HCT116 (cell line): ENCODE measurements at regions not wholly inside any gene's neighbourhood (a gene's known extent, or its start where the extent isn't known, plus 50 kb on each side); places are given as distances from the start of the nearest gene placed in this dataset.

Experiments used
- ATAC-seq: fragments of 200-7000 bp; cut with Tn5 transposase; 2 replicates; pipeline ENCODE4 v1.9.1; 2020; ENCODE audit warnings: mild to moderate bottlenecking, moderate library complexity
- BruUV-seq: library from RNA; stranded (reverse); fragments of 400-500 nt; replicated peaks from 2 replicates; lab custom pipeline; 2021; lab: Mats Ljungman, UMichigan
- CTCF ChIA-PET: fragments of 300-600 bp; sonication (Branson Sonifier 250); formaldehyde crosslinking; loops from one replicate; lab custom pipeline; 2021; ENCODE audit warnings: antibody characterized with exemption; lab: Charles Lee
- POLR2A ChIA-PET: fragments of 300-600, 350-600 bp; sonication (Branson Sonifier 250); formaldehyde crosslinking; loops from one replicate; lab custom pipeline; 2021; ENCODE audit warnings: antibody characterized with exemption; lab: Charles Lee
- RAD21 ChIA-PET, 2 experiments: fragments of 300-600 bp; sonication (Branson Sonifier 250); formaldehyde crosslinking; loops; one replicate each; lab custom pipeline; 2023; ENCODE audit warnings: low total read pairs in 2 of 2; ENCODE audit not compliant: uncharacterized antibody in 2 of 2, unreplicated experiment in 2 of 2, low non-redundant PET in 1 of 2; lab: Charles Lee
- DNase-seq: peaks from one replicate; pipeline ENCODE4 v3.0.0-alpha.2; 2010; ENCODE audit warnings: low read depth, low spot score
- H2AFZ ChIP-seq: fragments of 200-600 bp; shearing (Covaris generic), sonication (generic); 2 replicates; pipeline ENCODE4 v1.6.1; 2017; ENCODE audit warnings: low read depth, mixed run types, mixed read lengths, antibody characterized with exemption, low read length; ENCODE audit not compliant: poor library complexity, severe bottlenecking
- H3K27ac ChIP-seq: 2 replicates; pipeline ENCODE4 v1.5.1; 2012; ENCODE audit warnings: low read depth, low read length
- H3K27me3 ChIP-seq: fragments of 200-600 bp; sonication (generic); 2 replicates; pipeline ENCODE4 v1.6.1; 2016; ENCODE audit warnings: mixed run types, low read length, mixed read lengths; ENCODE audit not compliant: insufficient read depth
- H3K36me3 ChIP-seq, 2 experiments: fragments of 200-500 bp in 1 of 2; fragments of 200-600 bp in 1 of 2; sonication (Bioruptor generic) in 1 of 2; sonication (generic) in 1 of 2; 2 replicates each; pipeline versions ENCODE4 v1.5.1 to v1.6.1; 2014 to 2016; ENCODE audit warnings: low read length in 2 of 2, inconsistent platforms in 1 of 2, mixed read lengths in 1 of 2, mixed run types in 1 of 2; ENCODE audit not compliant: insufficient read depth in 2 of 2, control insufficient read depth in 1 of 2
- H3K4me1 ChIP-seq, 2 experiments: fragments of 200-600 bp in 1 of 2; sonication (generic) in 1 of 2; 2 replicates each; pipeline versions ENCODE4 v1.5.1 to v1.6.1; 2012 to 2017; ENCODE audit warnings: low read length in 2 of 2, inconsistent platforms in 1 of 2, mild to moderate bottlenecking in 1 of 2, mixed read lengths in 1 of 2, mixed run types in 1 of 2, moderate library complexity in 1 of 2; ENCODE audit not compliant: insufficient read depth in 2 of 2, control insufficient read depth in 1 of 2
- H3K4me2 ChIP-seq: fragments of 200-600 bp; sonication (generic); 2 replicates; pipeline ENCODE4 v1.6.1; 2017; ENCODE audit warnings: mixed run types, low read length, mixed read lengths
- H3K4me3 ChIP-seq, 2 experiments: fragments of 200-600 bp in 1 of 2; sonication (generic) in 1 of 2; replicated peaks in 1 of 2; 2 replicates each; pipeline ENCODE4 v1.5.1; 2011 to 2016; ENCODE audit warnings: low read length in 2 of 2, control low read depth in 1 of 2, low read depth in 1 of 2, mild to moderate bottlenecking in 1 of 2, mixed read lengths in 1 of 2, mixed run types in 1 of 2
- H3K79me2 ChIP-seq: fragments of 200-600 bp; sonication (generic); 2 replicates; pipeline ENCODE4 v1.6.1; 2017; ENCODE audit warnings: mild to moderate bottlenecking, mixed run types, low read length, moderate library complexity, mixed read lengths; ENCODE audit not compliant: insufficient read depth
- H3K9ac ChIP-seq: fragments of 200-600 bp; sonication (generic); 2 replicates; pipeline ENCODE4 v1.6.1; 2016; ENCODE audit warnings: low read length, mixed read lengths
- H3K9me2 ChIP-seq: fragments of 200-600 bp; sonication (generic), shearing (Covaris generic); 2 replicates; pipeline ENCODE4 v1.6.1; 2017; ENCODE audit warnings: mixed run types, mild to moderate bottlenecking, moderate library complexity; ENCODE audit not compliant: insufficient read depth
- H3K9me3 ChIP-seq, 2 experiments: fragments of 200-500 bp in 1 of 2; fragments of 200-600 bp in 1 of 2; sonication (Bioruptor generic) in 1 of 2; sonication (generic) in 1 of 2; 2 replicates each; pipeline ENCODE4 v1.6.1; 2014 to 2017; ENCODE audit warnings: low read length in 2 of 2, mixed read lengths in 2 of 2, inconsistent platforms in 1 of 2, low read depth in 1 of 2, mild to moderate bottlenecking in 1 of 2, mixed run types in 1 of 2, moderate library complexity in 1 of 2; ENCODE audit not compliant: control insufficient read depth in 1 of 2, insufficient read depth in 1 of 2
- H4K20me1 ChIP-seq: fragments of 200-600 bp; sonication (generic), shearing (Covaris generic); 2 replicates; pipeline ENCODE4 v1.6.1; 2017; ENCODE audit warnings: mixed run types, mild to moderate bottlenecking, moderate library complexity; ENCODE audit not compliant: insufficient read depth
- CBX3 ChIP-seq: IDR thresholded peaks from 2 replicates; pipeline ENCODE4 v1.6.1; 2012; ENCODE audit warnings: low read depth
- CEBPB ChIP-seq: IDR thresholded peaks from 2 replicates; pipeline ENCODE4 v1.6.1; 2012; ENCODE audit warnings: low read depth
- ELF1 ChIP-seq: IDR thresholded peaks from 2 replicates; pipeline ENCODE4 v1.6.1; 2012; ENCODE audit warnings: low read depth, borderline replicate concordance
- EZH2 ChIP-seq: fragments of 200-600 bp; sonication (generic); IDR thresholded peaks from 2 replicates; pipeline ENCODE4 v1.6.1; 2017; ENCODE audit warnings: antibody characterized with exemption, mixed run types
- EZH2phosphoT487 ChIP-seq: fragments of 200-600 bp; IDR thresholded peaks from 2 replicates; pipeline ENCODE4 v1.6.1; 2018; ENCODE audit warnings: antibody characterized with exemption, borderline replicate concordance
- FOSL1 ChIP-seq: IDR thresholded peaks from 2 replicates; pipeline ENCODE4 v1.6.1; 2012; ENCODE audit warnings: low read depth
- SIN3A ChIP-seq: IDR thresholded peaks from 2 replicates; pipeline ENCODE4 v1.6.1; 2012; ENCODE audit warnings: low read depth
- SP1 ChIP-seq: IDR thresholded peaks from 2 replicates; pipeline ENCODE4 v1.6.1; 2012; ENCODE audit warnings: low read depth
- SRF ChIP-seq: IDR thresholded peaks from 2 replicates; pipeline ENCODE4 v1.6.1; 2012; ENCODE audit warnings: low read depth
- TCF7L2 ChIP-seq: IDR thresholded peaks from 2 replicates; pipeline ENCODE4 v1.7.0; 2011; ENCODE audit warnings: borderline replicate concordance, inconsistent platforms; ENCODE audit not compliant: insufficient read depth, insufficient read length; ENCODE audit errors: extremely low read depth
- ZFX ChIP-seq: fragments of 450-650 bp; IDR thresholded peaks from 2 replicates; pipeline ENCODE4 v1.6.1; 2017
- ZNF274 ChIP-seq: fragments of 200-500 bp; sonication (Bioruptor generic); IDR thresholded peaks from 2 replicates; pipeline ENCODE4 v1.6.1; 2014; ENCODE audit warnings: mild to moderate bottlenecking, low read depth, low read length, inconsistent platforms
- intact Hi-C: fragments of 100-400 bp; cut with micrococcal nuclease; formaldehyde crosslinking; loops from 2 replicates; pipeline ENCODE4 v1.10.0; 2022
- TF ChIP-seq, protein P1 (sequence below): IDR thresholded peaks from 2 replicates; pipeline ENCODE4 v1.6.1; 2012
- TF ChIP-seq, protein P2 (sequence below): IDR thresholded peaks from 2 replicates; pipeline ENCODE4 v1.6.1; 2012
- TF ChIP-seq, protein P3 (sequence below): IDR thresholded peaks from 2 replicates; pipeline ENCODE4 v1.6.1; 2012; ENCODE audit warnings: low read depth
- TF ChIP-seq, protein P4 (sequence below): IDR thresholded peaks from 2 replicates; pipeline ENCODE4 v1.6.1; 2011; ENCODE audit warnings: mild to moderate bottlenecking, low read length, moderate library complexity; ENCODE audit not compliant: insufficient replicate concordance; ENCODE audit errors: extremely low read depth
- TF ChIP-seq, protein P5 (sequence below), 3 experiments: fragments of 200-600 bp in 1 of 3; sonication (generic) in 1 of 3; IDR thresholded peaks in 2 of 3; conservative IDR thresholded peaks in 1 of 3; 2 replicates each; pipeline ENCODE4 v1.5.1; 2012 to 2017; ENCODE audit warnings: low read depth in 2 of 3, low read length in 2 of 3, antibody characterized with exemption in 1 of 3, borderline replicate concordance in 1 of 3, control low read depth in 1 of 3, mild to moderate bottlenecking in 1 of 3, mixed read lengths in 1 of 3, mixed run types in 1 of 3, moderate library complexity in 1 of 3; ENCODE audit not compliant: insufficient read depth in 1 of 3

GRCh38 chr3:176032043-176032442 lies 1165.2 kb downstream of the TBL1XR1 start:
- H3K9me3 ChIP-seq = no peaks in the 10 kb centered on the region
- no peaks in the 10 kb centered on the region for H4K20me1 ChIP-seq
- no peak overlapping the region for H3K4me2 ChIP-seq
- no peak overlapping the region for H3K4me3 ChIP-seq
- TF ChIP-seq CEBPB (no peak), ZNF274 (no peak), EZH2phosphoT487 (no peak), ZFX (no peak), TCF7L2 (no peak), SP1 (no peak), SRF (no peak), SIN3A (no peak), ELF1 (no peak), EZH2 (no peak), FOSL1 (no peak), CBX3 (no peak)
- TF ChIP-seq, protein P1, sequence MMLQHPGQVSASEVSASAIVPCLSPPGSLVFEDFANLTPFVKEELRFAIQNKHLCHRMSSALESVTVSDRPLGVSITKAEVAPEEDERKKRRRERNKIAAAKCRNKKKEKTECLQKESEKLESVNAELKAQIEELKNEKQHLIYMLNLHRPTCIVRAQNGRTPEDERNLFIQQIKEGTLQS = no peak
- TF ChIP-seq, protein P2, sequence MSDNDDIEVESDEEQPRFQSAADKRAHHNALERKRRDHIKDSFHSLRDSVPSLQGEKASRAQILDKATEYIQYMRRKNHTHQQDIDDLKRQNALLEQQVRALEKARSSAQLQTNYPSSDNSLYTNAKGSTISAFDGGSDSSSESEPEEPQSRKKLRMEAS = no peak
- TF ChIP-seq, protein P3, sequence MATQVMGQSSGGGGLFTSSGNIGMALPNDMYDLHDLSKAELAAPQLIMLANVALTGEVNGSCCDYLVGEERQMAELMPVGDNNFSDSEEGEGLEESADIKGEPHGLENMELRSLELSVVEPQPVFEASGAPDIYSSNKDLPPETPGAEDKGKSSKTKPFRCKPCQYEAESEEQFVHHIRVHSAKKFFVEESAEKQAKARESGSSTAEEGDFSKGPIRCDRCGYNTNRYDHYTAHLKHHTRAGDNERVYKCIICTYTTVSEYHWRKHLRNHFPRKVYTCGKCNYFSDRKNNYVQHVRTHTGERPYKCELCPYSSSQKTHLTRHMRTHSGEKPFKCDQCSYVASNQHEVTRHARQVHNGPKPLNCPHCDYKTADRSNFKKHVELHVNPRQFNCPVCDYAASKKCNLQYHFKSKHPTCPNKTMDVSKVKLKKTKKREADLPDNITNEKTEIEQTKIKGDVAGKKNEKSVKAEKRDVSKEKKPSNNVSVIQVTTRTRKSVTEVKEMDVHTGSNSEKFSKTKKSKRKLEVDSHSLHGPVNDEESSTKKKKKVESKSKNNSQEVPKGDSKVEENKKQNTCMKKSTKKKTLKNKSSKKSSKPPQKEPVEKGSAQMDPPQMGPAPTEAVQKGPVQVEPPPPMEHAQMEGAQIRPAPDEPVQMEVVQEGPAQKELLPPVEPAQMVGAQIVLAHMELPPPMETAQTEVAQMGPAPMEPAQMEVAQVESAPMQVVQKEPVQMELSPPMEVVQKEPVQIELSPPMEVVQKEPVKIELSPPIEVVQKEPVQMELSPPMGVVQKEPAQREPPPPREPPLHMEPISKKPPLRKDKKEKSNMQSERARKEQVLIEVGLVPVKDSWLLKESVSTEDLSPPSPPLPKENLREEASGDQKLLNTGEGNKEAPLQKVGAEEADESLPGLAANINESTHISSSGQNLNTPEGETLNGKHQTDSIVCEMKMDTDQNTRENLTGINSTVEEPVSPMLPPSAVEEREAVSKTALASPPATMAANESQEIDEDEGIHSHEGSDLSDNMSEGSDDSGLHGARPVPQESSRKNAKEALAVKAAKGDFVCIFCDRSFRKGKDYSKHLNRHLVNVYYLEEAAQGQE = no peak
- TF ChIP-seq, protein P4, sequence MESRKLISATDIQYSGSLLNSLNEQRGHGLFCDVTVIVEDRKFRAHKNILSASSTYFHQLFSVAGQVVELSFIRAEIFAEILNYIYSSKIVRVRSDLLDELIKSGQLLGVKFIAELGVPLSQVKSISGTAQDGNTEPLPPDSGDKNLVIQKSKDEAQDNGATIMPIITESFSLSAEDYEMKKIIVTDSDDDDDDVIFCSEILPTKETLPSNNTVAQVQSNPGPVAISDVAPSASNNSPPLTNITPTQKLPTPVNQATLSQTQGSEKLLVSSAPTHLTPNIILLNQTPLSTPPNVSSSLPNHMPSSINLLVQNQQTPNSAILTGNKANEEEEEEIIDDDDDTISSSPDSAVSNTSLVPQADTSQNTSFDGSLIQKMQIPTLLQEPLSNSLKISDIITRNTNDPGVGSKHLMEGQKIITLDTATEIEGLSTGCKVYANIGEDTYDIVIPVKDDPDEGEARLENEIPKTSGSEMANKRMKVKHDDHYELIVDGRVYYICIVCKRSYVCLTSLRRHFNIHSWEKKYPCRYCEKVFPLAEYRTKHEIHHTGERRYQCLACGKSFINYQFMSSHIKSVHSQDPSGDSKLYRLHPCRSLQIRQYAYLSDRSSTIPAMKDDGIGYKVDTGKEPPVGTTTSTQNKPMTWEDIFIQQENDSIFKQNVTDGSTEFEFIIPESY = no peak
- TF ChIP-seq, protein P5, sequence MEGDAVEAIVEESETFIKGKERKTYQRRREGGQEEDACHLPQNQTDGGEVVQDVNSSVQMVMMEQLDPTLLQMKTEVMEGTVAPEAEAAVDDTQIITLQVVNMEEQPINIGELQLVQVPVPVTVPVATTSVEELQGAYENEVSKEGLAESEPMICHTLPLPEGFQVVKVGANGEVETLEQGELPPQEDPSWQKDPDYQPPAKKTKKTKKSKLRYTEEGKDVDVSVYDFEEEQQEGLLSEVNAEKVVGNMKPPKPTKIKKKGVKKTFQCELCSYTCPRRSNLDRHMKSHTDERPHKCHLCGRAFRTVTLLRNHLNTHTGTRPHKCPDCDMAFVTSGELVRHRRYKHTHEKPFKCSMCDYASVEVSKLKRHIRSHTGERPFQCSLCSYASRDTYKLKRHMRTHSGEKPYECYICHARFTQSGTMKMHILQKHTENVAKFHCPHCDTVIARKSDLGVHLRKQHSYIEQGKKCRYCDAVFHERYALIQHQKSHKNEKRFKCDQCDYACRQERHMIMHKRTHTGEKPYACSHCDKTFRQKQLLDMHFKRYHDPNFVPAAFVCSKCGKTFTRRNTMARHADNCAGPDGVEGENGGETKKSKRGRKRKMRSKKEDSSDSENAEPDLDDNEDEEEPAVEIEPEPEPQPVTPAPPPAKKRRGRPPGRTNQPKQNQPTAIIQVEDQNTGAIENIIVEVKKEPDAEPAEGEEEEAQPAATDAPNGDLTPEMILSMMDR (IDR thresholded peaks at IDR 0.05 in 2 of 3, conservative IDR thresholded peaks at IDR 0.05 in 1 of 3; ENCODE audit: borderline replicate concordance in 1 of 3, insufficient read depth in 1 of 3, low read depth in 2 of 3, low read length in 2 of 3) = no peak
- H3K27ac ChIP-seq = no peak overlapping the region
- intact Hi-C loops = no loop called here
- H3K9me2 ChIP-seq = no peaks in the 10 kb centered on the region
- POLR2A ChIA-PET = no interaction called here
- no TSS peak for BruUV-seq
- DNase-seq (no peak), ATAC-seq (no peak)
- H3K9ac ChIP-seq = no peak overlapping the region
- H3K36me3 ChIP-seq = no peaks in the 10 kb centered on the region
- no peaks in the 10 kb centered on the region for H3K79me2 ChIP-seq
- CTCF ChIA-PET = no interaction called here
- RAD21 ChIA-PET = no interaction called here
- H3K27me3 ChIP-seq = no peaks in the 10 kb centered on the region
- H2AFZ ChIP-seq = no peak overlapping the region
- H3K4me1 ChIP-seq = no peaks in the 10 kb centered on the region
